ENCODE measurements at regions not wholly inside any gene's neighbourhood (a gene's known extent, or its start where the extent isn't known, plus 50 kb on each side); places are given as distances from the start of the nearest gene placed in this dataset.

GRCh38 chr14:51516706-51517395 lies 134.9 kb upstream of the FRMD6 start:
- Histone ChIP-seq H3K4me2 (ENCODE audit: low read length) (no peak overlapping the region), H2AFZ (ENCODE audit: low read depth, low read length) (no peak overlapping the region)
- TF ChIP-seq MXI1 (conservative IDR thresholded peaks at IDR 0.05; ENCODE audit: poor library complexity, severe bottlenecking) (no peak), TAF1 (IDR thresholded peaks at IDR 0.05; ENCODE audit: low read depth) (no peak), SMC3 (conservative IDR thresholded peaks at IDR 0.05; ENCODE audit: poor library complexity) (no peak), EZH2 (IDR thresholded peaks at IDR 0.05; ENCODE audit: borderline replicate concordance, insufficient read depth, low read length, poor library complexity, severe bottlenecking) (no peak), REST (IDR thresholded peaks at IDR 0.05; ENCODE audit: borderline replicate concordance) (no peak), CTCF (IDR thresholded peaks at IDR 0.05; ENCODE audit: poor library complexity, severe bottlenecking) (no peak), RAD21 (conservative IDR thresholded peaks at IDR 0.05) (no peak), POLR2AphosphoS5 (IDR thresholded peaks at IDR 0.05) (no peak), EP300 (conservative IDR thresholded peaks at IDR 0.05; ENCODE audit: poor library complexity, severe bottlenecking) (no peak)

GRCh38 chr14:51518280-51518679 lies 133.4 kb upstream of the FRMD6 start:
- Histone ChIP-seq H3K9me3 (ENCODE audit: low read length) (no peaks in the 10 kb centered on the region), H3F3A (ENCODE audit: insufficient read depth, low read length, poor library complexity, severe bottlenecking) (no peaks in the 10 kb centered on the region), H3K4me3 (ENCODE audit: low read length) (no peak overlapping the region), H3K27ac (ENCODE audit: low read length) (no peak overlapping the region), H4K20me1 (ENCODE audit: insufficient read depth) (no peaks in the 10 kb centered on the region), H3K36me3 (ENCODE audit: insufficient read depth, low read length) (no peaks in the 10 kb centered on the region), H3K27me3 (ENCODE audit: insufficient read depth, low read depth, low read length) (no peaks in the 10 kb centered on the region), H3K4me2 (ENCODE audit: low read length) (no peak overlapping the region), H3K9me2 (ENCODE audit: insufficient read depth, low read length) (no peaks in the 10 kb centered on the region), H3K9ac (ENCODE audit: low read length) (no peak overlapping the region), H3K79me2 (replicated peaks; ENCODE audit: insufficient read depth, low read length) (no peaks in the 10 kb centered on the region), H2AFZ (ENCODE audit: low read depth, low read length) (no peak overlapping the region)
- TF ChIP-seq MXI1 (conservative IDR thresholded peaks at IDR 0.05; ENCODE audit: poor library complexity, severe bottlenecking) (no peak), REST (IDR thresholded peaks at IDR 0.05; ENCODE audit: borderline replicate concordance) (no peak), RAD21 (conservative IDR thresholded peaks at IDR 0.05) (no peak), EZH2 (IDR thresholded peaks at IDR 0.05; ENCODE audit: borderline replicate concordance, insufficient read depth, low read length, poor library complexity, severe bottlenecking) (no peak), CTCF (IDR thresholded peaks at IDR 0.05; ENCODE audit: poor library complexity, severe bottlenecking) (no peak)

More at GRCh38 chr14:51516706-51517395, 134.9 kb upstream of the FRMD6 start:
- Histone ChIP-seq H4K20me1 (ENCODE audit: insufficient read depth) (no peaks in the 10 kb centered on the region), H3K4me3 (ENCODE audit: low read length) (no peak overlapping the region), H3K9ac (ENCODE audit: low read length) (no peak overlapping the region), H3K9me3 (ENCODE audit: low read length) (no peaks in the 10 kb centered on the region), H3K27ac (ENCODE audit: low read length) (no peak overlapping the region), H3K79me2 (replicated peaks; ENCODE audit: insufficient read depth, low read length) (no peaks in the 10 kb centered on the region), H3F3A (ENCODE audit: insufficient read depth, low read length, poor library complexity, severe bottlenecking) (no peaks in the 10 kb centered on the region), H3K27me3 (ENCODE audit: insufficient read depth, low read depth, low read length) (no peaks in the 10 kb centered on the region), H3K9me2 (ENCODE audit: insufficient read depth, low read length) (no peaks in the 10 kb centered on the region), H3K36me3 (ENCODE audit: insufficient read depth, low read length) (no peaks in the 10 kb centered on the region)
